ENCODE measurements at regions not wholly inside any gene's neighbourhood (a gene's known extent, or its start where the extent isn't known, plus 50 kb on each side); places are given as distances from the start of the nearest gene placed in this dataset.

- no peak for TF ChIP-seq MAX (IDR thresholded peaks at IDR 0.05)
- TF ChIP-seq CREB1 (IDR thresholded peaks at IDR 0.05; ENCODE audit: low read depth): no peak
- no peak for TF ChIP-seq YY1 (IDR thresholded peaks at IDR 0.05; ENCODE audit: low read depth)
- no peak for TF ChIP-seq RAD21 (IDR thresholded peaks at IDR 0.05; ENCODE audit: low read depth)
Observed at GRCh38 chr18:66005831-66006588, 255.2 kb downstream of the CDH7 start.
